HG02571 (cell line): ENCODE measurements at regions not wholly inside any gene's neighbourhood (a gene's known extent, or its start where the extent isn't known, plus 50 kb on each side); places are given as distances from the start of the nearest gene placed in this dataset.
"Not testable (repeated sequence)": the region's sequence is repeated elsewhere in the genome, so short reads cannot be mapped to it uniquely, and the experiment has no call there.

Experiments
- ATAC-seq: cut with Tn5 transposase; IDR thresholded peaks from one replicate; pipeline ENCODE4 v1.9.1; 2021; ENCODE audit warnings: mild to moderate bottlenecking, moderate library complexity; ENCODE audit not compliant: unreplicated experiment

DNA sequence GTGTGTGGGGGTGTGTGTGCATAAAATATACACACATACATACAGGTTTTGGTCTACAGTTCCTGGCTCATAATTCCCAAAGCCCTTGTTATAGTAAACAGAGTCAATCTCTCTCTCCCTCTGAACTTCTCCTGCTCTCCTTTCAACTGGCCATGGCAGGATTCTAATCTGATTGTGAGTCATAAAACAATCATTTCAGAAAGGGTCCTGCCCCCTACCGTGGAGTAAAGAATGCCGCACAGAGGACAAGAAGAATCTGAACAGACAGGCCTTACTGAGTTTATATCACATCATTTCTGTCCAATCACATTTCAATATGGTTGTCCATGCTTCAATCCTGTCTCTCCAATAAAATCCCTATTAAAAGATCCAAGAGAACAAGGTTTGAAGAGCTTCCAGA is 416.9 kb downstream of the FRK start:
- ATAC-seq, result no peak

- no peak for ATAC-seq
Measured at GRCh38 chr6:115634887-115635286, 425.8 kb downstream of the FRK start.

DNA sequence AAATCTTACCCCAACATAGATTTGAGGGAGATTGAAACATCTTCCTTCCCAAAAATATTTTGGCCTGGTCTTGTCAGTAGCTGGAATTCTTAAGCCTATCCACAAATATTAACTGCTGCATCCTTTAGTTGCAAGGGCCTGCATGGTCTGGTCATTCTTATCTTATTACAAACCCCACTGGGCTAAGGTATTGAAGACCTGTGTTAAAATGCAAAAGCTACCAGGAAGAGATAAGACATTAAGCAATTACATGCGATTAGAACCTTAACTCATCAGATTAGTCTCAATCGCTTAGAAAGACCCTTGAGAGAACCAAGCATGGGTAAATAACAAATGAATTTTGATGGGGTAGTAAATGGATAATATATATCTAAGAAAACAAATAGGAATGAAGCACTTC is 426.6 kb downstream of the FRK start:
- ATAC-seq, result no peak

DNA sequence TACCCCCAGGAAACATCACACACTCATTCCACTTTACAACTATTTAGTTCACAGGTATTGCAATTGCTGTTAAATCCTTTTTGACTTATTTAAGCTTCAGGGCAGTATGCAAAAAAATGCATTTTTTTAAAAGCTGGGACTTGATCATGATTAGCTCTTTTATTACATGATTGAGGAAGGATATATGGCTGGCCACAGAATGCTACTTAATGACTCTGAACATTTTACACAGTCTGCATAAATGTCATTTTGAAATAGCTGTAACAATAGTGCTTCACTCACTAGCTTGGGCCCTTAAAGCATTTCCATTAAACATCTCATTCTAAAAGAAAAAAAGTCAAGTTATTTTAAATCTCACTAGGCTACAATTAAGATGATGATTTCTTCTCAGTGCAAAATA is 429.7 kb downstream of the FRK start:
- no peak for ATAC-seq

DNA sequence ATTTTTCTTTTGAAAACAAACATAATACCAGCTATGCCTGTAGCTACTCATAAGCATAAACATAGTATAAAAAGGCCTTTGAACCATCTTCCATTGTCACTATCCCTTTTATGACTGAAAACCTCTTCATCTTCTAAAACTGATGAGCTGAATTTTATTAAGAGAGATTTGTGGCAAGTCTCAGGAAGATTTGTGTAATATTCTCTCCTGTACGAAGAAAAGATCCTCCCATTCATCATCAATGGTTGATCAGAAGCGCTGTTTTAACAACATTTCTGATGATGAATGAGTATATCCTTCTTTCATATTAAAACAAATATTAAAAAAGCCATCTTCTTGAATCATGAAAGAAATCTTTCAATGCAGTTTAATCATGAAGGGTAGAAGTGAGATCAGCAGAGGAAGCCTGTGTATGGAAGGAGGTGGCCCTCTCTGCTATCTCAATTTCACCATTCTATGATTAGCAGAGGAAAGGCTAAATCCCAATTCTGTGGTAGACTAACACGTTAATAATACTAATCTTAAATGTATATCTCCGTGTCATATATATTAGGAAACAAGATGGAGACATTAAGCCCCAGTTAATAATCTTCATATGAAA is 430.2 kb downstream of the FRK start:
- ATAC-seq, result no peak

GRCh38 chr6:115629415-115629814 is 431.3 kb downstream of the FRK start:
- no peak for ATAC-seq

DNA sequence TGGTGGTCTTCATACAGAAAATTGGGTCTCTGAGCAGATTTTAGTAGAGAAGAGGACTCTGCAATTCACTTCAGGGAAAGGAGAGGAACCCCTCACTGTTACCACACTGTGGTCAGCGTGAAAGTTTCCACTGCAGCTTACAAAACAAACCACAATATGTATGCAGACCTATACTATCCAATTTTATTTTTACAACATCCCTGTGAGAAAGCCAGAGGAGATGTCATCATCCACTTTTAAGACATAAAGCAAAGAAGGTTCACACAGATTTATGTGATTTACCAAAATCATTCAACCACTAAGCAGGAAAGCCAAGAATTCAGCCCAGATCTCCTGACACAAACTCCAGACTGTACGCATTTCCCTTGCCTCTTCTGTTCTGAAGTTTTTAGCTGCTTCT is 442.4 kb downstream of the FRK start:
- ATAC-seq, result no peak

DNA sequence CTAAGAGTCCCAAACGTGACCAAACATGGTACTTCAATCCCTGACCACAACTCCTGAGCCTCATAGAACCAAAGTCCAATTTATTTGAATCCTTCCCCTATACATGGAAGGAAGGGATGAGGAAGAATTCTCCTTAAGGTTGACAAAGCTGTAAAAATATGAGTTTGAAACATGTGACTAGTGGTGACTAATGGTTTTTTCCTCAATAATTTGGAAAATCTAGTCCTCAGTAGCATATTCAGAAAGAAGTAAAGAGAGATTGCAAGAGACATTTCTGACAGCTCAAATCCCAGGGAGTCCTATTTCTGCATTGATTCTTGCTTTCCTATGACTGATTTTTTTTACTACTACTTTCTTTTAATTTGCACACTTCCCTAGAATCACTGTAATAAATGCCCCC is 443.7 kb downstream of the FRK start:
- no peak for ATAC-seq

DNA sequence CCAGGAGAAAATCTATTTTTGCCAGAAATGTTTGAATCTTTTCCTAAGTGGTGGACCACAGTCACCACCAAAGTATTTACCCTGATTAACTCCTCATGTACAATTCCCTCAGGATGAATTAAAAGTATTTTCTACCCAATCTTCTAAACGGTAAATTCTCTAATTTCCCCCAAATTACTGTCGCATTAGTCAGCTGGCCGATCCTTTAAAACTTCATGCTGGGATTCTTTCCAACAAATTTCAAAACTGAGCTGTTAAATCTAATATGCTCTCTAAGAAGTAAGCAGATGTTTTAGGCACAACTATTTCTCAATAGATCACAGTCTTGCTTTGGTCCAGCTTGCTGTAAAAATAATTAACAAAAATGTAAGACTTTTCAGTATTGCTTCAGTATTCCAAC is 447.2 kb downstream of the FRK start:
- no peak for ATAC-seq

DNA sequence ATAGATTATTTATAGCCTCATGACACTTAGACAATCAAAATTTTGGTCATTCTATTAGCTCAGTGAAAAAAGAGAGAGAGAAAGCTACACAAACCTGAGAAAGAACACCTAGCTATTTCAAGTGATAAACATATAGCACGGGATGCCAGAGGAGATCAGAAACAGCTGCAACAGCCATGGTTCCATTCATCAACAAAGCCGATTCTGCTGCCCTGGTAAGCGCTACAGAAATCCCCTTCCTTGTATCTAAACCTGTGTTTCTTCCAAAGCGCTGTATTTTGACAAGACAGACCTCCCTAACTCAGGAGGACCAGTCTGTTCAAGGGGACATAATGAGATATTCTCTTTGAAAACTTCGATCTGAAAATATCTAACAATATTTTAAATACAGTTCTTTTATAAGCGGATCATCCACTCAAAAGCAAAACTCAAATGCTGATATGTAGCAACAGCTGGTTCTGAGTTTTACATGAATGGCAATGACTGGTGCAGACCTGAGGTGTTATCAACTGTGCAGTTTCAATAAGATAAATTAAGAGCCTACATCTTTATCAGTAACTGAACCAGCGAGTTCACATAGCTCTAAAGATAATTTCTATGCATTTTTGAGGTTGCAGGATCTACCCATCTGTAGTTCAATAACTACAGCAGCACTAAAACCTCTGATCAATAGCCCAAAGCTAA is 447.8 kb downstream of the FRK start:
- no peak for ATAC-seq

DNA sequence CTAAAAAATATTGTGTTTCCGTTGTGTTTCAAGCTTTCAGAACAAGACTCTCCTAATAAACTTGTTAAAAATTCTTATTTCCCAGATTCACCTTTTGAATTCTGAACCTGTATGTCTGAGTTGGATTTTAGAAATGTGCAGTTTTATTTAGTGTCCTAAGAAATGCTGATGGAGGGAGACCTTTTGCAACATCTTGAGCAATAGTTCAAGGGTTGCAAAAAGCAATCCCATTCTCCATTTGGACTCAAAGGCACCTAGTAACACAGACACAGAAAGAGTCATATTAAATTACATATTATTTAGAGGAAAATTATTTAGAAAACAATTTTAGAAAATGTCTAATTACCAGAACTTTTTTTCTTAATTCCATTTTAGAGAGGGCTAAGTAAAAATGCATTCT is 448.5 kb downstream of the FRK start:
- no peak for ATAC-seq

DNA sequence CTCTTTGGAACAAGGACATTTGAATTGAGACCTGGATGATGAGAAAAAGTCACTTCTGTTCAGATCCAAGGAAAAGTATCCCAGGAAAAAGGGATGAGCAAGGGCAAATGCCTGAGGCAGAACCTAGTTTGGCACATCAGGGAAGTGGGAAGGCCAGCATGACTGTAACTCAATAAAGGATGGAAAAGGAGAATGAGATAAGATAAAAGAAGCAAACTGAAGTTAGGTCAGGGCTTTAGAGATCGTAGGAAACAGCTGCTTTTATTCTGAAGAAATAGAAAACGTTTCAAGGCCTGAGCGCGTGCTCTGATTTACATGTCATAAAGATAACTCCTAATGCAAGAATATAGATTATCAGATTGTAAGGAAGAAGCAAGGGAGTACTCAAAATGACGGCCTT is 450.0 kb downstream of the FRK start:
- no peak for ATAC-seq

- ATAC-seq, result no peak
Measured at GRCh38 chr6:115609111-115609510, 451.6 kb downstream of the FRK start.

DNA sequence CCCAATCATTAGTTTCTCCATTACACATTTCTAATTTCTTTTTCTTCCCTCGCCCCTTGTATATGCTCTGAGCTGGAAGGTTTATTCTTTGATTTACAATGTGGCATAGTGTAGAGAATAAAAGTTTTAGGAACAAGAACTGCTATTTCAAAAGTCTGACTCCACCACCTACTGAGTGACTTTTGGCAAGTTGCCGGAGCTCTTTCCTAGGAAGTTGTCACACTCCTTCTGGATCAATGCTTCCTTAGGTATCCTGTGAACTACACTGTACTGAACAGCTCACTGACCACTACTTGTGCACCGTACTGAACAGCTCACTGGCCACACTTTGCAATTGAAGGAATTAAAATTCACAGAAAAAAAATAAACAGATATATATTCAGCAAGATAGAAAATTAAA is 458.2 kb downstream of the FRK start:
- ATAC-seq, result no peak

GRCh38 chr6:115601509-115601908 is 459.2 kb downstream of the FRK start:
- ATAC-seq, result no peak

GRCh38 chr6:115601064-115601463 is 459.6 kb downstream of the FRK start:
- no peak for ATAC-seq

DNA sequence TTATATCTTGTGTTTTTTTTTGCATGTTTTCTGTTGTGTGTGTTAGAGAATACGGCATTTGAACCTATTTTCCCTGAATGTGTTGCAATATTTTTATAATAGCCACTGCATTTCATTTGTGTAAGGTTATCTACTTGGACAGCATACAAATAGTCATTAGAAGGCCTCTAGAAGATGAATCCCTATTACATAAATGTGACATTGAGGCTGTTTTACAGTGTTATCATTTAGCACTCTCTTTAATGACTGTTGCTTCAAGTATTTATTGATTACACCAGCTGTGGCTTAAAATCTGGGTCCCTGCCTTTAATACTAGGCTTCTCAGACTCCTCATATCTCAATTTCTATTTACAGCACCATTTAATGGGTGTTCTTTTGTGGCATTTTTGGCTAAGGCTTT is 465.8 kb downstream of the FRK start:
- ATAC-seq, result no peak

- ATAC-seq, result no peak
Measured at GRCh38 chr6:115592025-115592424, 468.7 kb downstream of the FRK start.

- not testable (repeated sequence) for ATAC-seq
Measured at GRCh38 chr6:115589072-115589471, 471.6 kb downstream of the FRK start.

DNA sequence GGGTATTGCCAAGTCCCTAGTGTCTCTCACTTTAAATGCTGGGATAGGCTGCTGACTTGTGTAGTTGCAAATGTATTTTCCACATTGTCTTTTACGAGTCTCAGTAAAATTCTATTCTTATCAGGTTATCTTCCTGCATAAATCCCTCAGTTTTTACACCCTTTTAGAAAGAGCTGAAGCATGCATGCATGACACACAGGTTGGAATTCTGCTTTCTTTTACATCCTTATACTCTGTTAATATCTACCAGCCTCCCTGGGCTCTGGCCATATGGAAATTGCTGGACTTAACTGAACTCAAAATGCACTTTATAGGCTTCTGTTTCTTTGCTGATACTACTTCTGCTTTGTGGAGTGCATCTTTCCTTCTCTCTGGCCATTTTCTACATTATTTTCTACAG is 477.4 kb downstream of the FRK start:
- ATAC-seq, result no peak

- ATAC-seq, result no peak
Measured at GRCh38 chr6:115582386-115582785, 478.3 kb downstream of the FRK start.

GRCh38 chr6:115579565-115579964 is 481.1 kb downstream of the FRK start:
- not testable (repeated sequence) for ATAC-seq

DNA sequence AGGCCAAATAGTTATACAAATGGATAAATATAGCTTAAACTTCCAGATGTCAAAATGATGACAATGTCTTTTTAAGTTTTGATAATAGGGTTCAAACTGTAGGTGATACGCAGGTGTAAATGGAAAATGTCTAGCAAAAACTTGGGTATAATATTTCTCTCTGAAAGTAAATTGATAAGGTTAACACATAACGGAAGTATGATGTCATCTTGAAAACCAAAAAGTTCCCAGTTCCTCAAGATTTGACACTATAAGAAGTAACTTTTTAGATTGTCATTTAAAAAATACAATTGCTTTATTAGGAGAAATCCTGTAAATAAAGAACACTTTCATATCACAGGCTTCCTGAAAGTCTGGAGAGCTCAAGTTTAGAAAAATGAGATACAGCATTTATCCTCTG is 483.4 kb downstream of the FRK start:
- no peak for ATAC-seq
